ENCODE measurements at regions not wholly inside any gene's neighbourhood (a gene's known extent, or its start where the extent isn't known, plus 50 kb on each side); places are given as distances from the start of the nearest gene placed in this dataset.

- no peak for DNase-seq
Observed at GRCh38 chr12:91418221-91419090, 235.8 kb upstream of the DCN start.

DNA sequence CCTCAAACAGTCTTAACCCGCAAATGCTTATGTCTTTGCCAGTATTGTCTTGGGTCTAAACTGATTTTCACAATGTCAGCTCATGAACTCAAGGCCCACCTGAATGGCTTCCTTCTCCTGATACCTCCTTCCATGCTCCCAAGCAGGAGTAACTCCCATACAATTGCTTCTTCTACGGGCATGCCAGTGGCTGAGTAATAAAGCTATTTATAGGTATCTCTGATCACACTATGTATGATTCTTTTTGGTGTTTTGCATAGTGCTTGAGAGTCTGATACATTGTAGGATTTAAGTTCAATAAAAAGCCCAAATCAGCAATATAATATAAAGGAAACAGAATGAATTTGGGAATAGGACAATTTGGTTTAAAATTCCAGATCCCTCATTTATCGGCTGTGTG is 235.0 kb upstream of the DCN start:
- DNase-seq = no peak

- DNase-seq = no peak
Observed at GRCh38 chr12:91414636-91415035, 232.0 kb upstream of the DCN start.

DNA sequence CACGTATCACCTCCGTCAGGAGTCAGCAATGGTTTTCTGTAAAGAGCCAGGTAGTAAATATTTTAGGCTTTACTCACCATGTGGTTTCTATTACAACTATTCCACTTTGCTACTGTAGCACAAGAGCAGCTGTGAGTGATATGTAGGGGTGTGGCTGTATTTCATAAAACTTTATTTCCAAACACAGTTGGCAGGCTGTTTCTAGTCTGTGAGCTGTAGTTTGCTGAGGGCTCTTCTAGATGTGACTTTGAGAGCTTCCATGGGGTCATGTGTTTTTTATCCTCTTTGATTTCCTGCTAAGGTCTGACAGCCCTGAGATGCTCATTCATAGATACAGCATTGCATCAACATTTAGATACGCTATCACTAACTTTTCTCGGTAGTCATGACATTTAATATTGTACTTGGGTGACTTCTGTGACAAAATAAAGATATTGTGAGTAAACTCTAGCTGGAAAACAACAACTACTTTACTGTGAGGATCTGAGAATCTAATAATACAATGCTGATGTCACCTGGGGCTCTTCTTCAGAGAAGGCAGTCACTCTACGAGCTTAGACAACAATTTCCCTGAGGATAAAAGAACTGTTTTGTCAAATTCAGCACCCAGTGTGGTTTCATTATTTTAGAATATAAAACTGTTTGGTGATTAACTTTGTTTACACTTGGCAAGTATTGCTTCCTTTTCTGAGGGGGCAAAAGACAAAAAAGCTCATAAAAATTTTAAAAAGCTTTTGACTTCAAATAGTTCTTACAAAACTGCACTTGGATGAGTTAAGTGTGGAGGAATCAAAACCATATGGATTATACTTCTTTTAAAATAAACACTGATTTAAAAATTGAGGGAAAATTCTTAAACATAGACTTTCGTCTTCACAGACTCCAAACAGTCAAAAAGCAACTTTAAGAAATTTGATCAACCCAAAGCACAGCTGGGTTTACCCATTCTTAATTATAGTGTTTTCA is 231.2 kb upstream of the DCN start:
- DNase-seq = no peak

DNA sequence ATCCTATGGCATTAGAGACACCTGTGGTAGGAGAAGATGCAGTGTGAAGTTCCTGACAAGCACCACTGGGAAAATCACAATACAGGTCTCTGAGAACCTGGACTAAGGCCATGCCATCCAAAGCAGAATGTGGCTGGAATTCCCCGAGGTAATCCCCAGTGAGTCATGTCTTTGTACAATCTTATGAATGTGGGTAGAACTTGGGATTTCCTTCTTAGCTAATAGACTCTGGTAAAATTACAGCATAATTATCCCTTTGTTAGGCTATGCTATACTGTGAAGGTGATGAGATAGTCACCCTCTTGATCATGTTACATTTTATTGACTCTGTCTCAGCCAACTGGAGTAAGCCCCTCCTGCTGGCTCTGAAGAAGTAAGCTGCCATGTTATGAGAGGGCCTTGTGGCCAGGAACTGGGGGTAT is 224.3 kb upstream of the DCN start:
- DNase-seq = no peak

GRCh38 chr12:91404441-91404840 is 221.8 kb upstream of the DCN start:
- no peak for DNase-seq

GRCh38 chr12:91401190-91401589 is 218.6 kb upstream of the DCN start:
- DNase-seq = no peak

- DNase-seq = no peak
Observed at GRCh38 chr12:91400271-91400670, 217.7 kb upstream of the DCN start.

GRCh38 chr12:91397866-91398532 is 215.4 kb upstream of the DCN start:
- no peak for DNase-seq

- no peak for DNase-seq
Observed at GRCh38 chr12:91396293-91396692, 213.7 kb upstream of the DCN start.

- DNase-seq = no peak
Observed at GRCh38 chr12:91395628-91396135, 213.1 kb upstream of the DCN start.

GRCh38 chr12:91394903-91395302 is 212.3 kb upstream of the DCN start:
- DNase-seq = no peak

DNA sequence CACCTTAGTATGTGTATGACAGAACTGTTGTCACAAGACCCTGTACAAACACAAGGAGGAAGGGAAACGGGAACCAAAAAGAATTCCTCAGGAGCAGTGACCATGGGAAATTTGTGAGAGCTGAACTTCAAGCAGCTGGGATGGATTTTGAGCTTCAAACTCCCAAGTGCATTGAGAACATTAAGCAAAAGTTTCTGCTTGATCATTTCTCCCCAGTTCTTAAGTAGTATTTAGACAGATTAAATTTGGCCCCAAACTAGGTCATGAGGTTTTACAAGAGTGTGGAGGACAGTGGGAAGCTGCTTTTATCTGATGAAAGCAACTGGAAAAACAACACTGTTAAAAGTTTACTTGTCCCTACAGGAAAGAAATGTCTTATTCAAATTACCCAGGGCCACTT is 206.0 kb upstream of the DCN start:
- no peak for DNase-seq

- DNase-seq = no peak
Observed at GRCh38 chr12:91387461-91388134, 205.0 kb upstream of the DCN start.

- DNase-seq = no peak
Observed at GRCh38 chr12:91384806-91385205, 202.2 kb upstream of the DCN start.

DNA sequence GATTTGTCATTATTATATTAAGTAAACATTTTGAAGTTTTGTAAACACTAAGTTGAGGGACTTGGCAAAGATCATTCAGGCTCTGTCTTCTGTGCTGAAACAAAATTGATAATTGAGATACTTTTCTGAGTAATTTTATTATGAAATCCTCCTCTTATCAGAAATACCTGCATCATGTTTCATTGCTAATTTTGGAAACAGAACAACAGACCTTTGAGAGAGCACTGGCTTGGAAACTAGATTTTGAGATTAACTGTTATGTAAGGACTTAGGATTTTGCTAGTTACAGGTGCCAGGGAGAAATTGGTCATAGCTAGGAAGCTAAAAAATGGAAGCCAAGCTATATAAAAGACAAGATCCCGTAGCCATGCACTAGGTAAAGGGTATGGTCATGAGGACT is 201.7 kb upstream of the DCN start:
- DNase-seq = no peak

DNA sequence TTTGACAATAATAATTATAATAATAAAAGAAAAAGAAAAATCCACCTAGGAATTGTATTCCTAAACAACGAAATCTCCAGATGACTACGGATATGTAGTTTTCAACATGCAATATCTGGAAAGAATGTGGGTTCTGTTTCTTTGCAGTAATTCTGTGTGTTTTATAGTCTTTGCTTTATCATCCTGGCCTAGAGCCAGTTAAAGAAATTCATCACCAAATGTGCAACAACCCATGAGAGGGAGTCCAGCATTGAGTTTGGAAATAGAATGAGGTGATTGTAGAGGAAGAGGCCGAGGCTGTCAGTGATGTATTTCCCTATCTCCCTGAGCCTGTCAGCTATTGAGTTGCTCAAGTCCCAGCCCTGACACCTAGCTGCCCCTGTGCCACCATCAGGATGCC is 200.5 kb upstream of the DCN start:
- no peak for DNase-seq

- DNase-seq = peak; percentile 57
Observed at GRCh38 chr12:91382081-91382543, 199.5 kb upstream of the DCN start.

GRCh38 chr12:91381309-91381804 is 198.7 kb upstream of the DCN start:
- DNase-seq = no peak

DNA sequence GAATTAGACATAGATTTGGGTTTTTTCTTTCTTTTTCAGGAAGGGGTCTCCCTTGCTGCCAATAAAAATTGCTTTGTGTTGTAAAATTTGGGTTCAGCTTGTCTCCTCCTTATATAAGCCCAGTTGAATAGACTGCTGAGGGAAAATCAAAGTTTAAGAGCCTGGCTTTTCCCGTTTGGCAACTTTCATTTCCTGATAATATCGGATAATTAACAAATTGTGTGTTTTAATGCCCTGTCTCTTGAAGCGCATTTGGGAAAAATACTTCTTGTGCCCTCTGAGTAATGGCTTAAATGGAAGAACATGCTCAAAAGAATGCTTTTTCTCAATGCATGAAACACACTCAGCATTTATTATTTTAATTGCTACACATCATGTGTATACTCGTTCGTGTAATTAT is 198.0 kb upstream of the DCN start:
- DNase-seq = no peak

- DNase-seq = no peak
Observed at GRCh38 chr12:91379051-91379775, 196.6 kb upstream of the DCN start.
